Natural killer cell treated with Interleukin-12 subunit alpha and Interleukin-12 subunit beta and Interleukin-15 and Interleukin-18, amount 100 ng/mL, for 72 hours (primary cell): ENCODE measurements at regions not wholly inside any gene's neighbourhood (a gene's known extent, or its start where the extent isn't known, plus 50 kb on each side); places are given as distances from the start of the nearest gene placed in this dataset.

Experiments used
- ATAC-seq, 2 donors: fragments of 150-1000 bp; cut with Tn5 transposase in 1 of 2; sonication (Bioruptor Pico), chemical (Tn5 transposase) in 1 of 2; 2 replicates each; pipeline ENCODE4 v1.10.0; 2021
- DNase-seq: peaks from one replicate; pipeline ENCODE4 v3.0.0; 2022; ENCODE audit warnings: low spot score
- H3K27ac Mint-ChIP-seq, 2 donors: 1 replicate in 1 of 2; 2 replicates in 1 of 2; pipeline ENCODE4 v1.8.0; 2022; ENCODE audit warnings: mixed read lengths in 2 of 2, mild to moderate bottlenecking in 1 of 2, moderate library complexity in 1 of 2
- H3K27me3 Mint-ChIP-seq, 2 donors: 1 replicate in 1 of 2; 2 replicates in 1 of 2; pipeline ENCODE4 v1.8.0; 2022; ENCODE audit warnings: mixed read lengths in 2 of 2
- H3K36me3 Mint-ChIP-seq: one replicate; pipeline ENCODE4 v1.8.0; 2022; ENCODE audit warnings: mixed read lengths
- H3K4me1 Mint-ChIP-seq, 2 donors: 1 replicate in 1 of 2; 2 replicates in 1 of 2; pipeline ENCODE4 v1.8.0; 2022; ENCODE audit warnings: low read depth in 2 of 2, mixed read lengths in 2 of 2, mild to moderate bottlenecking in 1 of 2
- H3K4me3 Mint-ChIP-seq: one replicate; pipeline ENCODE4 v1.8.0; 2022; ENCODE audit warnings: mixed read lengths
- H3K9me3 Mint-ChIP-seq: 2 replicates; pipeline ENCODE4 v1.8.0; 2022; ENCODE audit warnings: mixed read lengths

DNA sequence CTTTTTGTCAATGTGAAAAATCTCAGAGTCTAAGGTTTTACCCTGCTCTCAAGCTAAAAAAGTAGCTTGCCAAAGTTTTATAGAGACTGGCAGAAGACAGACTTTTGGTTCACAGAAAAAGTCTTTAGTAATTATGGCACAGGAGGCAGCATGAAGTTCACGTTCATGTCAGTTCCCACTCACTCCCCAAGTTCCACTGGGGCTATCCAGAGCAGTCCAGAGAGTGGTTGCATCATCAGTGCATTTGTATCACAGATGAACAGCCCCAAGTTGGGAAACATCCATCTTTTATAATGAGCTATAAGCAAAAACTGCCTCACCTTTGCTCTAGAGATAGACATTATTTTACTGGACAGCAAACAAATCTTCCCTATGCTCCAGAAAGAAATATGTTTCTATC lies 454.1 kb upstream of the AGTR1 start:
- peaks cover 3% of the 10 kb centered on the region for H3K9me3 Mint-ChIP-seq
- no peak for DNase-seq
- no peaks in the 10 kb centered on the region for H3K4me1 Mint-ChIP-seq
- H3K36me3 Mint-ChIP-seq: no peaks in the 10 kb centered on the region
- H3K27ac Mint-ChIP-seq: no peak overlapping the region
- ATAC-seq: no peak
- no peak overlapping the region for H3K4me3 Mint-ChIP-seq
- no peaks in the 10 kb centered on the region for H3K27me3 Mint-ChIP-seq

DNA sequence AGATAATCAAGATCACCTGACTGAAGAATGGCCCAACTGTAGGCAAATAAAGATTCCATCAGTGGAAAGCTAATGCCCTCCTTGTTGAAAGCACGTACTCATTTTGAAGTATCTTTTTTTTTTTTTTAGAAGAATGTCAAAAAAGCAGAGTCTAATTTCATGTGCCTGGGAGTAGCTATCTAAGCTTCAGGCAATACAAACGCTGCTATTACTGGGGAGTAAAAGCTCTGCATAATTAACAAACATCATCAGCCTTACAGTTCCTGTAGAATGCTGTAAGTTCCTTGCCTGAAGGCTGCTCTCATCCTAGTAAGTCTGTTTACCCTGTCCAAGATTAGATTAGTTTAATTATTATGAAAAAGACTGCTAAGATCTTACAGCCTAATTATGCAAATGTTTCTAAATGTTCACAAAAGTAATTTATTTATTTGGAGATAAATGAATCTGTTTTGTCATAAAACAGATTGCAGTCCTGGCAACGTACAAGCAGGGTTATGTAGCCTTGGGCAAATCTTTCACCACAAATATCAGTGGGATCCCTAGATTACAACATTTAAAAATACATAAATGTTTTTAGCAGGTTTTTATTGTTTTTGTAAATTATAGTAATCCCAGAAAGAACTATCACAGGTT lies 451.3 kb upstream of the AGTR1 start:
- no peaks in the 10 kb centered on the region for H3K27me3 Mint-ChIP-seq
- no peaks in the 10 kb centered on the region for H3K36me3 Mint-ChIP-seq
- no peak for DNase-seq
- no peak overlapping the region for H3K4me3 Mint-ChIP-seq
- H3K4me1 Mint-ChIP-seq: no peaks in the 10 kb centered on the region
- peaks cover 6% of the 10 kb centered on the region for H3K9me3 Mint-ChIP-seq
- no peak overlapping the region for H3K27ac Mint-ChIP-seq
- no peak for ATAC-seq

DNA sequence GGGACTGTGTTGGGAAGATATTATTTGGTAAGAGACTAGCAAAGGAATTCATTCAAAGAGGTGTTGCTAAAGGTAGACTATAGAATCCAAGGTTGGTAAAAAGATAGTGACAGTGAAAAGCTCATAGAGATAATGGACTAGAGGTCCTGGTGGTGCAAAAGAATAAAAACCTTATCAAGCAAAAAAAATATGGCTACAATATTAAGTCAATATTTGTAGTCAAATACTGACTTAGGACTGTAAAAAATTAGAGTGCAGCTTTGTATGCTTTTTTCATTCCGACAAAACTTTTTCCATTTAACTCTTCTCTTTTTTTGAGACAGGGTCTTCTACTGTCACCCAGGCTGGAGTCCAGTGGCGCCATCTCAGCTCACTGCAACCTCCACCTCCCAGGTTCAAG lies 444.0 kb upstream of the AGTR1 start:
- H3K27ac Mint-ChIP-seq: no peak overlapping the region
- H3K36me3 Mint-ChIP-seq: no peaks in the 10 kb centered on the region

DNA sequence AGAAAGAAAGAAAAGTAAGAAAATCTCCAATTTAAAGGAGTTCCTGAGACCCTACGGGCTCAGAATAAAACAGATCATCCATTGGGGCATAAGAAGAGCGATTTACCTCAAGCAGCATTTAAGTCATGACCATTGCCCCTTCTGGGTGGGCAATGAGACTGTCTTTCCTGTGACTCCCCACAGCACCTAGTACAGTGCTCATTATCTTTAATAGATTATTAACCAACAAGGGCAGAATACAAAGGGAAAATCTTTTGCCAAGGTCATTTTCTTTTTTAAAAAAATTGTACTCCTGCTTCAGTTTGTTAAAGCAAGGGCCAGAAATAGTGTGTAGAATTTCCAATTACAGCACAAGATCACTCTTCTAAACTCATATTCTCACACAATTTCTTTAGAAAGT lies 443.3 kb upstream of the AGTR1 start:
- no peaks in the 10 kb centered on the region for H3K27me3 Mint-ChIP-seq
- no peak for DNase-seq
- no peak overlapping the region for H3K4me3 Mint-ChIP-seq

More for the DNA sequence above, 444.0 kb upstream of the AGTR1 start:
- DNase-seq: no peak
- Mint-ChIP-seq H3K4me1 (no peaks in the 10 kb centered on the region), H3K4me3 (no peak overlapping the region), H3K27me3 (no peaks in the 10 kb centered on the region), H3K9me3 (peaks cover 9% of the 10 kb centered on the region)
- no peak for ATAC-seq

DNA sequence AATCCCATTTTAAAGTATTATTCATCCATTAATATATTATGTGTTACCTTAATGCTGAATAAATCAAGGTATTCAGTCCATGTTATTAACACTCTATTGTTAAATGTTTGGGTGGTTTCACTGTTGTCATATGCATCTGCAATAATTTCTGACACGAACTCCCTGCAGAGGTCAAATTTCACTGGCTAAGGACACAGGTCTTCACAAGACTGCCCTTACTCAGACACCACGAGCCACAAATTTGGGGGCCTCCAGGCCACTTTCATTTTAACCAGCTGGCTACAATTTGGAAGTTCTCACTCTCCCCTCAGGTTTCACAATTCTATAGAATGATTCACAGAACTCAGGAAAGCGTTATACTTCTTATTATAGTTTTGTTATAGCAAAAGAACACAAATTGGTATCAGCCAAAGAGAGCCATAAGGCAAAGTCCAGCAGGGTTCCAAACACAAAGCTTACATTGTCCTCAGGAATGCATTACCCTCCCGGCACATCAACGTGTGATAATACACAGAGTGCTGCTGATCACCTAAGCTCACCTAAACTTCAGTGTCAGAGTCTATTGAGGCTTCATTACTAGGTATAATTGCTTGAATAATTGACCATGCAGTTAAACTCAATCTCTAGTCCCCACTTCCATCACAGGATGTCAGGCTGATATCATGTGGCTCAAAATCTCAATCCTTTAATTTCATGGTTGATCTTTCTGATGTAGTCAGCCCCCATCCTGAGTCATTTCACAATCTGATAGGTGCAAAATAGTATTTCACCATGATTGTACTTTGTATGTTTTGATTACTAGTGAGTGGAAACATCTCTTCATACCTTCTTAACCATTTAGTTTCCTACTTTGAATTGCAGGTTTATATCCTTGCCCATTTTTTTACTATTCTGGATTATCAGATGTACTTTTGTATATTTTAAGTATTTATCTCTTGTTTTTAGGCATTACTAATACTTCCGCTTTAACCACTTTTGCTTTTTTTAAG lies 441.4 kb upstream of the AGTR1 start:
- DNase-seq: no peak
- H3K4me3 Mint-ChIP-seq: no peak overlapping the region
- peaks cover 12% of the 10 kb centered on the region for H3K9me3 Mint-ChIP-seq
- no peaks in the 10 kb centered on the region for H3K27me3 Mint-ChIP-seq
- H3K4me1 Mint-ChIP-seq: no peaks in the 10 kb centered on the region
- H3K36me3 Mint-ChIP-seq: no peaks in the 10 kb centered on the region
- H3K27ac Mint-ChIP-seq: no peak overlapping the region
- no peak for ATAC-seq

More for the DNA sequence above, 443.3 kb upstream of the AGTR1 start:
- no peak overlapping the region for H3K27ac Mint-ChIP-seq
- no peak for ATAC-seq
- H3K4me1 Mint-ChIP-seq: no peaks in the 10 kb centered on the region
- peaks cover 9% of the 10 kb centered on the region for H3K9me3 Mint-ChIP-seq
- no peaks in the 10 kb centered on the region for H3K36me3 Mint-ChIP-seq

DNA sequence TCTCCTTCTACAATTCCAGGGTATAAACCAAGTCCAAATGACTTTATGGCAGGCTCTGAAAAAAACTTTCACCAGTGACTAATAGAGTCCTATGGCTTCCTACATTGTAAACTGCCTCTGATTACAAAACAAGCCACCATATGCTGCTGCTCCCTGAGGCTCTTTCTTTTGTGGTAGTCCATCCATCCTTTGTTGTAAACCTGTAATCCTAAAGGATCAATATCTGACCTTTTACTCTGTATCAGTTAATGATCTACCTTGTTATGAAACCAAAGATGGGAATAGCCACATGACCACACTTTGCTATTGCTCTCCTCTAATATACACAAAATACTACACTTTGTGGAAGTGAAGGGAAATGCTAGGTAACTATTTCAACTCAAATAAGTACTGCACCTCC lies 434.7 kb upstream of the AGTR1 start:
- H3K9me3 Mint-ChIP-seq: peaks cover 23% of the 10 kb centered on the region
- no peaks in the 10 kb centered on the region for H3K27me3 Mint-ChIP-seq
- no peak overlapping the region for H3K27ac Mint-ChIP-seq
- H3K4me1 Mint-ChIP-seq: no peaks in the 10 kb centered on the region
- no peaks in the 10 kb centered on the region for H3K36me3 Mint-ChIP-seq
- no peak for DNase-seq
- no peak for ATAC-seq
- H3K4me3 Mint-ChIP-seq: no peak overlapping the region

DNA sequence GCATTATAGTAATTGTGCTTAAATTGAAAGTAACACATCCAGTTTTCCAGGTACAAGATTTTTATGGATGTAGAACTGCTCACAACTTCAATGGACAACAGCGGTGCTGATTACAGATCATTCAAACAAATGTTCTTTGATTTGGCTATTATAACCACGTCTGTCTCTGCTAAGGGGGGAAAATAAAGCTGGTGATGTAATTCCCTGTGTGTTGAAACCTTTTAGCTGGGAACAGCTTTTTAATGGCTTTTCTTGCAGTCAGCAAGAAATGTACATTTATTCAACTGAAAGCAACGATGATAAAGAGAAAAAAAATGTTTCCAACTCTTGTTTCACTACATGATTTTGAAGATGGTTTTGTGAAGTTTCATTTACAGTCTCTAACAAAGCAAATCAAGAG lies 431.9 kb upstream of the AGTR1 start:
- H3K9me3 Mint-ChIP-seq: peaks cover 27% of the 10 kb centered on the region
- no peak overlapping the region for H3K4me3 Mint-ChIP-seq
- H3K4me1 Mint-ChIP-seq: no peaks in the 10 kb centered on the region
- no peak for DNase-seq
- no peak for ATAC-seq
- H3K36me3 Mint-ChIP-seq: no peaks in the 10 kb centered on the region
- no peaks in the 10 kb centered on the region for H3K27me3 Mint-ChIP-seq
- no peak overlapping the region for H3K27ac Mint-ChIP-seq

DNA sequence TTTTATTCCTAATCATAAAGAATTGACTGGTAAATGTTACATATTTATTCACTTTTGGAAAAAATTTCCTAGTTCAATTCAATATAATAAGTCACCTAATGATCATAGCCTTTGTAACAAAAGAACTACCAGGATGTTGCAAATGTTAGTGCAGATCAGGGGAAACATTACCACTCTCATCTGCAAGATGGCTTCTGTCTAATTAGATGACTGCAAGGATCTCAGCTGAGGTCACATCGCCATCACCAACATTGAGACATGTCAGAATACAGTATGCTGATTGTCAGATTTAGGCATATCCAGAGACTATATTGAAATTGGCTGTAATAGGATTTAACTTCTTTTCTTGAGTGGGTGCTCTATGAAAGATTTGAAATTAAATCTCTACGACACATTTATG lies 431.4 kb upstream of the AGTR1 start:
- Mint-ChIP-seq H3K36me3 (no peaks in the 10 kb centered on the region), H3K4me3 (no peak overlapping the region), H3K27me3 (no peaks in the 10 kb centered on the region), H3K9me3 (peaks cover 23% of the 10 kb centered on the region), H3K27ac (no peak overlapping the region), H3K4me1 (no peaks in the 10 kb centered on the region)
- no peak for ATAC-seq
- no peak for DNase-seq

DNA sequence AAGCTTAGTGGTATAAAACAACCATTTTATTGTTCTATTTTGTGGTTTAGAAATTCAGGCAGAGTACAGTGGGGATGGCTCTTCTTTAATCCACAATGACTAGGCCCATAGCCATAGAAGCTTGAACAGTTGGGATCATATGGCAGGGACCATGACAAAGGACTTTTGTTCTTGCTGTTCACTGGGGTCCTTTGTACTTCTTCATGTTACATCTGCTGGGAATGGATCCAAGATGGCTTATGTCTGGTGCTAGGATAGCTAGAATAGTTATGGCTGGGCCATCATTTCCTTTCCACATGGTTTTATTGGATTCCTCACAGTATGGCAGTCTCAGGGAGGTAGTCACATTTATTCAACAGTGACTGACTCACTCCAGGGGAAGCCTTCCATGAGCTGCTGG lies 427.9 kb upstream of the AGTR1 start:
- Mint-ChIP-seq H3K27me3 (no peaks in the 10 kb centered on the region), H3K36me3 (no peaks in the 10 kb centered on the region), H3K9me3 (peaks cover 14% of the 10 kb centered on the region), H3K27ac (no peak overlapping the region), H3K4me3 (no peak overlapping the region), H3K4me1 (no peaks in the 10 kb centered on the region)
- ATAC-seq: no peak
- no peak for DNase-seq

DNA sequence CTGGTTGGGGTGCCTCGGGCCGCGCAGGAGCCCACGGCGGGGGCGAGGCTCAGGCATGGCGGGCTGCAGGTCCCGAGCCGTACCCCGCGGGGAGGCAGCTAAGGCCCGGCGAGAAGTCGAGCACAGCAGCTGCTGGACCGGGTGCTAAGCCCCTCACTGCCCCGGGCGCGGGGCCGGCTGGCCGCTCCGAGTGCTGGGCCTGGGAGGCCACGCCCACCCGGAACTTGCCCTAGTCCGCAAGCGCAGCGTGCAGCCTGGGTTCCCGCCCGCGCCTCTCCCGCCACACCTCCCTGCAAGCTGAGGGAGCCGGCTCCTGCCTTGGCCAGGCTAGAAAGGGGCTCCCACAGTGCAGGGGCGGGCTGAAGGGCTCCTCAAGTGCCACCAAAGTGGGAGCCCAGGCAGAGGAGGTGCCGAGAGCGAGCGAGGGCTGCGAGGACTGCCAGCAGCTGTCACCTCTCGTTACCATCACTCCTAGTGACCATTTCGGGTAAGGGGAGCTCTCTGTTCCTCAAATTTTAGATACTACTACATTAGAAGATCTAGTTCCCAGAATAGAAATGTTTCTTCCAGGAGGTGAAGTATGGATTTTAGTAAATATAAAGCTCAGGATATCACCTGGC lies 417.0 kb upstream of the AGTR1 start:
- DNase-seq (no peak), ATAC-seq (no peak)
- Mint-ChIP-seq H3K27ac (no peak overlapping the region), H3K9me3 (peaks cover 4% of the 10 kb centered on the region), H3K4me3 (no peak overlapping the region), H3K36me3 (no peaks in the 10 kb centered on the region), H3K4me1 (no peaks in the 10 kb centered on the region), H3K27me3 (no peaks in the 10 kb centered on the region)

DNA sequence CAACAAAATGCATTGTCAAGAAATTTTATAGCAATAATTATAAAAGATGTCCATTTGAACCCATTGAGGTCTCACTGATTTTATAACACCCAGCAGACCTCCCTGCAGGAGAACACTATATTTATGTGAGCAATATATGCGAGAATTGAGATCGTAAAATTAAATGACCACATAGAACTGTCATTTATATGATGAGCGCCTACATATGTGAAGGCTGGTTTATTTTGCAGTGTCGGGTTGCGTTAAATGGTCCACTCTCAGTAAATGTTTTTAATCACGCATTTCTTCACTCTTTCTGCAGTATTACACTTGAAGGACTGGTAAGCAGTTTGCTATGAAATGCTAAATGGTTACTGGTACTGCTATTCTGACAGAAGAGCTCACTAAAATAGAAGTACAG lies 408.5 kb upstream of the AGTR1 start:
- Mint-ChIP-seq H3K36me3 (no peaks in the 10 kb centered on the region), H3K27me3 (no peaks in the 10 kb centered on the region)
- DNase-seq: no peak

DNA sequence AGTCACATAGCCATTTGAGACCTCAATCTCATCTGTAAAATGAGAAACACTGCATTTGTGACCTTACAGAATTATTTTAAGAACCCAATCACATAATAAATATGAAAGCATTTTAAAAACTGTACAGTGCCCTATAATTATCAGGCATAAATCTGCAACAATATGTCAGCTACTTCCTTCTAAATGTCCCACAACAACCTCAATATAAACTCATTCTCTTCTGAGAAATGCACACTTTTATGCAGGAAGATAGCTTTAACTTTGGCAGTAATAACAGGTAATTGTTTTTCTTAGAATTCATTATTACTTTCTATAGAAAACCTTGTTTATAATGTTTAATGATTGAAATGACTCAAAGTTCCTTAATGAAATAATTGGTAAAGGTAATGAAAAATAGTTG lies 400.7 kb upstream of the AGTR1 start:
- Mint-ChIP-seq H3K4me3 (no peak overlapping the region), H3K4me1 (peaks cover 5 to 7% of the 10 kb centered on the region in 2 donors), H3K36me3 (no peaks in the 10 kb centered on the region), H3K9me3 (peaks cover 4% of the 10 kb centered on the region), H3K27ac (no peak overlapping the region), H3K27me3 (no peaks in the 10 kb centered on the region)
- ATAC-seq (no peak), DNase-seq (no peak)

More for the DNA sequence above, 408.5 kb upstream of the AGTR1 start:
- Mint-ChIP-seq H3K9me3 (peaks cover 10% of the 10 kb centered on the region), H3K4me1 (no peaks in the 10 kb centered on the region), H3K4me3 (no peak overlapping the region), H3K27ac (no peak overlapping the region)
- ATAC-seq: no peak

DNA sequence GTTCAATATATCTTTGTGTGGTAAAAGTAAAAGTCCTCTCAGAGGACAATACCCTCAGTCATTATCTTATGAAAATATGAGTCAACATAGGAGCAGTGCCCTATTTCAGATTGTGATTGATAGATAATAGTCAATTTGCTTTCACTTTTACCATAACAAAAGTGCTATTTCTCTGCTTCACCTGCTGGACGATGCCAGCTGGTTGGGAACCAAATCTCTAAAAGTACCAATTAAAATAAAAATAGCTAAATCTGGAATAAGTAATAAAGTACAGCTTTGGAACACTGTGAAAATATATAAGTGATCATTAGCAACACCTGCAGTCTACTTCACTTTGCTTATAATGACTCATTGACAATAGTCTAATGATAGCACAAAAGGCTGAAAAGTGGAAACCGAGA lies 390.3 kb upstream of the AGTR1 start:
- no peaks in the 10 kb centered on the region for H3K4me1 Mint-ChIP-seq
- no peak for DNase-seq
- H3K4me3 Mint-ChIP-seq: no peak overlapping the region
- peaks cover 2% of the 10 kb centered on the region for H3K9me3 Mint-ChIP-seq
- no peak overlapping the region for H3K27ac Mint-ChIP-seq
- ATAC-seq: no peak
- no peaks in the 10 kb centered on the region for H3K36me3 Mint-ChIP-seq
- H3K27me3 Mint-ChIP-seq: no peaks in the 10 kb centered on the region

DNA sequence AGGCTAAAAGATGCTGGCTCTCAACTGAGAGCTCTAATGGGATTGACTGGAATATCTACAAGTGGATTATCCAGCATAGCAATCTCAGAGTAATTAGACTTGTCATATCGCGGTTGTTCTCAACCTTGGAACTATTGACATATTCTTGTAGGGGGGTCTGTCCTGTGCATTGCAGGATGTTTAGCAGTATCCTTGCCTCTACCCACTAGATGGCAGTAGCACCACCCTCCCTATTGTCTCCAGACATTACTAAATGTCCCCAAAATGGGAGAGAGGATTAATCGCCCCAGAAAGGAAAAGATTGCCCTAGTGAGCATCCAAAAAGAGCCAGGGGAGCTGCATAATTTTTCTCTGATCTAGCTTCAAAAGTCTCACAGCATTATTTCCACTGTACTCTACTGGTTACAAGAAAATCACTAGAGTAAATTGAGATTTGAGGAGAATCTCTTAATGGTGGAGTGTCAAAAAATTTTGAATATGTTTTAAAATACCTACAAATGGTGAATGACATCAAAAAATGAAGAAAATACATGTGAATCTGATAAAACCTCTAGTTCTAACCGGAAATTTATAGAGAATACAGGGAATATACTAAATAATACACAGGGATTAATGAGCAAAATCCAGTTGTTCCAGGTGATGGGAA lies 388.2 kb upstream of the AGTR1 start:
- H3K4me3 Mint-ChIP-seq: no peak overlapping the region
- H3K4me1 Mint-ChIP-seq: no peaks in the 10 kb centered on the region
- H3K27me3 Mint-ChIP-seq: no peaks in the 10 kb centered on the region
- H3K9me3 Mint-ChIP-seq: peaks cover 2% of the 10 kb centered on the region
- ATAC-seq: no peak
- H3K27ac Mint-ChIP-seq: no peak overlapping the region
- DNase-seq: no peak
- no peaks in the 10 kb centered on the region for H3K36me3 Mint-ChIP-seq
